ENCODE measurements at regions not wholly inside any gene's neighbourhood (a gene's known extent, or its start where the extent isn't known, plus 50 kb on each side); places are given as distances from the start of the nearest gene placed in this dataset.

- H3K36me3 Mint-ChIP-seq (ENCODE audit: low read depth) = no peaks in the 10 kb centered on the region
- no peak for TF ChIP-seq CTCF (IDR thresholded peaks at IDR 0.05)
- peaks cover 59% of the 10 kb centered on the region for H3K27me3 Mint-ChIP-seq (ENCODE audit: low read depth)
- no peak for DNase-seq (ENCODE audit: low spot score)
- H3K27ac Mint-ChIP-seq (ENCODE audit: unreplicated experiment) = no peak overlapping the region
- no peaks in the 10 kb centered on the region for H3K4me1 Mint-ChIP-seq (ENCODE audit: low read depth)
- peaks cover 5% of the 10 kb centered on the region for H3K9me3 Mint-ChIP-seq (ENCODE audit: low read depth)
- H3K4me3 Mint-ChIP-seq (ENCODE audit: unreplicated experiment) = no peak overlapping the region
Observed at GRCh38 chr12:4202487-4202886, 71.1 kb upstream of the CCND2 start.

GRCh38 chr12:4201333-4202100 lies 72.0 kb upstream of the CCND2 start:
- peaks cover 62% of the 10 kb centered on the region for H3K27me3 Mint-ChIP-seq (ENCODE audit: low read depth)
- H3K27ac Mint-ChIP-seq (ENCODE audit: unreplicated experiment) = no peak overlapping the region
- H3K4me3 Mint-ChIP-seq (ENCODE audit: unreplicated experiment) = no peak overlapping the region
- TF ChIP-seq CTCF (IDR thresholded peaks at IDR 0.05) = no peak
- H3K36me3 Mint-ChIP-seq (ENCODE audit: low read depth) = no peaks in the 10 kb centered on the region
- H3K9me3 Mint-ChIP-seq (ENCODE audit: low read depth) = peaks cover 5% of the 10 kb centered on the region
- no peaks in the 10 kb centered on the region for H3K4me1 Mint-ChIP-seq (ENCODE audit: low read depth)
- DNase-seq (ENCODE audit: low spot score) = no peak

- H3K9me3 Mint-ChIP-seq (ENCODE audit: low read depth) = peaks cover 5% of the 10 kb centered on the region
- H3K27ac Mint-ChIP-seq (ENCODE audit: unreplicated experiment) = no peak overlapping the region
- peaks cover 48% of the 10 kb centered on the region for H3K27me3 Mint-ChIP-seq (ENCODE audit: low read depth)
- TF ChIP-seq CTCF (IDR thresholded peaks at IDR 0.05) = no peak
- no peaks in the 10 kb centered on the region for H3K36me3 Mint-ChIP-seq (ENCODE audit: low read depth)
- H3K4me1 Mint-ChIP-seq (ENCODE audit: low read depth) = no peaks in the 10 kb centered on the region
- DNase-seq (ENCODE audit: low spot score) = no peak
- no peak overlapping the region for H3K4me3 Mint-ChIP-seq (ENCODE audit: unreplicated experiment)
Observed at GRCh38 chr12:4197922-4198763, 75.4 kb upstream of the CCND2 start.

- H3K4me1 Mint-ChIP-seq (ENCODE audit: low read depth) = no peaks in the 10 kb centered on the region
- TF ChIP-seq CTCF (IDR thresholded peaks at IDR 0.05) = no peak
- no peak overlapping the region for H3K4me3 Mint-ChIP-seq (ENCODE audit: unreplicated experiment)
- H3K36me3 Mint-ChIP-seq (ENCODE audit: low read depth) = no peaks in the 10 kb centered on the region
- DNase-seq (ENCODE audit: low spot score) = no peak
- no peak overlapping the region for H3K27ac Mint-ChIP-seq (ENCODE audit: unreplicated experiment)
- H3K27me3 Mint-ChIP-seq (ENCODE audit: low read depth) = peaks cover 39% of the 10 kb centered on the region
- H3K9me3 Mint-ChIP-seq (ENCODE audit: low read depth) = peaks cover 5% of the 10 kb centered on the region
Observed at GRCh38 chr12:4196805-4197420, 76.6 kb upstream of the CCND2 start.

- H3K4me1 Mint-ChIP-seq (ENCODE audit: low read depth) = peaks cover 15% of the 10 kb centered on the region
- no peak for DNase-seq (ENCODE audit: low spot score)
- no peak overlapping the region for H3K27ac Mint-ChIP-seq (ENCODE audit: unreplicated experiment)
- no peak overlapping the region for H3K4me3 Mint-ChIP-seq (ENCODE audit: unreplicated experiment)
- no peaks in the 10 kb centered on the region for H3K36me3 Mint-ChIP-seq (ENCODE audit: low read depth)
- peaks cover 30% of the 10 kb centered on the region for H3K27me3 Mint-ChIP-seq (ENCODE audit: low read depth)
- peaks cover 5% of the 10 kb centered on the region for H3K9me3 Mint-ChIP-seq (ENCODE audit: low read depth)
- TF ChIP-seq CTCF (IDR thresholded peaks at IDR 0.05) = no peak
Observed at GRCh38 chr12:4194668-4195067, 78.9 kb upstream of the CCND2 start.
